ENCODE measurements at regions not wholly inside any gene's neighbourhood (a gene's known extent, or its start where the extent isn't known, plus 50 kb on each side); places are given as distances from the start of the nearest gene placed in this dataset.
A peak's percentile ranks its signal among the peaks of the same experiment; 100 is the strongest.

GRCh38 chr15:25133804-25134203 is 179.0 kb downstream of the SNRPN start:
- DNase-seq (ENCODE audit: low read depth in 1 of 2, low spot score in 2 of 2) (no peak), FAIRE-seq (peak; percentile 57)
- Histone ChIP-seq H4K91ac (replicated peaks; ENCODE audit: insufficient read length, low read length) (no peak overlapping the region), H3K14ac (ENCODE audit: insufficient read length) (no peak overlapping the region), H3K9ac (replicated peaks in 1 of 4; ENCODE audit: extremely low read depth in 1 of 4, low read depth in 3 of 4, low read length in 3 of 4) (no peak overlapping the region), H3K79me2 (ENCODE audit: control insufficient read depth in 1 of 2, insufficient read depth in 2 of 2, low read length in 2 of 2) (no peaks in the 10 kb centered on the region), H2AK5ac (ENCODE audit: low read depth, low read length) (no peak overlapping the region), H3K4me2 (ENCODE audit: insufficient read depth in 1 of 2, low read depth in 2 of 2, low read length in 2 of 2) (no peak overlapping the region), H4K20me1 (replicated peaks in 1 of 2; ENCODE audit: control insufficient read depth in 1 of 2, insufficient read depth in 2 of 2, low read length in 2 of 2) (no peaks in the 10 kb centered on the region), H3K4ac (replicated peaks; ENCODE audit: insufficient read length, low read depth, low read length) (no peak overlapping the region), H3K79me1 (ENCODE audit: low read depth, low read length) (no peaks in the 10 kb centered on the region), H3K23ac (ENCODE audit: insufficient read length) (no peak overlapping the region), H3K4me1 (replicated peaks in 1 of 4; ENCODE audit: control insufficient read depth in 3 of 4, insufficient read depth in 4 of 4, low read length in 3 of 4) (no peaks in the 10 kb centered on the region), H2AFZ (ENCODE audit: low read length) (no peak overlapping the region), H2BK15ac (ENCODE audit: low read length) (no peak overlapping the region), H4K8ac (ENCODE audit: extremely low read depth, insufficient read depth, low read length) (no peak overlapping the region), H2BK20ac (ENCODE audit: low read length) (no peak overlapping the region), H3K4me3 (ENCODE audit: extremely low read depth in 1 of 4, insufficient read depth in 2 of 4, low read depth in 3 of 4, low read length in 4 of 4) (no peak overlapping the region), H3K18ac (ENCODE audit: extremely low read depth, low read length) (no peak overlapping the region), H3K23me2 (ENCODE audit: low read depth, low read length) (no peaks in the 10 kb centered on the region), H3K27ac (ENCODE audit: low read depth, low read length) (no peak overlapping the region), H3K56ac (replicated peaks; ENCODE audit: insufficient read length, low read depth, low read length) (no peak overlapping the region), H3K36me3 (ENCODE audit: control insufficient read depth in 2 of 4, insufficient read depth in 4 of 4, low read length in 3 of 4) (peaks cover 0 to 16% (median 0%) of the 10 kb centered on the region in 4 experiments; a peak in 2 of 8 replicates), H3K27me3 (replicated peaks in 1 of 4; ENCODE audit: control insufficient read depth in 3 of 4, extremely low read depth in 1 of 4, insufficient read depth in 3 of 4, low read length in 3 of 4) (no peaks in the 10 kb centered on the region), H4K5ac (ENCODE audit: insufficient read length, low read depth, low read length) (no peak overlapping the region), H3K9me3 (ENCODE audit: insufficient read depth in 2 of 2, low read depth in 1 of 2, low read length in 1 of 2) (peaks cover 0 to 18% of the 10 kb centered on the region in 2 experiments; a peak in 1 of 4 replicates), H2BK12ac (ENCODE audit: low read depth, low read length) (no peak overlapping the region), H2BK5ac (ENCODE audit: low read depth, low read length) (no peak overlapping the region), H2BK120ac (replicated peaks; ENCODE audit: low read depth, low read length) (no peak overlapping the region)
- POLR2A ChIA-PET (ENCODE audit: partially characterized antibody): no interaction called here
- TF ChIP-seq BCL11A (IDR thresholded peaks at IDR 0.05; ENCODE audit: low read depth in 2 of 2, low read length in 2 of 2) (no peak), JUND (IDR thresholded peaks at IDR 0.05; ENCODE audit: low read length) (no peak), EZH2 (IDR thresholded peaks at IDR 0.05; ENCODE audit: low read depth, low read length, severe bottlenecking) (no peak), POLR2A (IDR thresholded peaks at IDR 0.05; ENCODE audit: control extremely low read depth in 1 of 2, low read depth in 2 of 2, low read length in 2 of 2) (peak in 1 of 2 experiments; percentile 55; a peak in 1 of 3 replicates), POLR2AphosphoS5 (IDR thresholded peaks at IDR 0.05; ENCODE audit: low read depth, low read length) (peak; percentile 53), YY1 (IDR thresholded peaks at IDR 0.05; ENCODE audit: low read depth, low read length) (no peak), ASH2L (IDR thresholded peaks at IDR 0.05; ENCODE audit: low read length) (no peak), CHD2 (IDR thresholded peaks at IDR 0.05; ENCODE audit: low read length) (no peak), SIX5 (IDR thresholded peaks at IDR 0.05; ENCODE audit: low read depth, low read length) (no peak)
- WGBS, 2 experiments (ENCODE audit: extremely low coverage in 1 of 2, insufficient coverage in 1 of 2, insufficient read length in 1 of 2, insufficient replicate concordance in 2 of 2, low coverage in 1 of 2, low lambda C conversion rate in 2 of 2, missing lambda C conversion rate in 1 of 2): 88% methylated on average over 2 of the region's 2 CpGs; no CpG with 5 or more reads in 1 of the 2 experiments
- CTCF ChIA-PET (ENCODE audit: partially characterized antibody): interaction anchor here (0.7 to 1.6 kb wide), 9 partner anchors 8 to 375 kb away, joined by 3 to 4 read pairs (median 4); no protein-coding TSS in a partner anchor
